ENCODE measurements at regions not wholly inside any gene's neighbourhood (a gene's known extent, or its start where the extent isn't known, plus 50 kb on each side); places are given as distances from the start of the nearest gene placed in this dataset.

DNA sequence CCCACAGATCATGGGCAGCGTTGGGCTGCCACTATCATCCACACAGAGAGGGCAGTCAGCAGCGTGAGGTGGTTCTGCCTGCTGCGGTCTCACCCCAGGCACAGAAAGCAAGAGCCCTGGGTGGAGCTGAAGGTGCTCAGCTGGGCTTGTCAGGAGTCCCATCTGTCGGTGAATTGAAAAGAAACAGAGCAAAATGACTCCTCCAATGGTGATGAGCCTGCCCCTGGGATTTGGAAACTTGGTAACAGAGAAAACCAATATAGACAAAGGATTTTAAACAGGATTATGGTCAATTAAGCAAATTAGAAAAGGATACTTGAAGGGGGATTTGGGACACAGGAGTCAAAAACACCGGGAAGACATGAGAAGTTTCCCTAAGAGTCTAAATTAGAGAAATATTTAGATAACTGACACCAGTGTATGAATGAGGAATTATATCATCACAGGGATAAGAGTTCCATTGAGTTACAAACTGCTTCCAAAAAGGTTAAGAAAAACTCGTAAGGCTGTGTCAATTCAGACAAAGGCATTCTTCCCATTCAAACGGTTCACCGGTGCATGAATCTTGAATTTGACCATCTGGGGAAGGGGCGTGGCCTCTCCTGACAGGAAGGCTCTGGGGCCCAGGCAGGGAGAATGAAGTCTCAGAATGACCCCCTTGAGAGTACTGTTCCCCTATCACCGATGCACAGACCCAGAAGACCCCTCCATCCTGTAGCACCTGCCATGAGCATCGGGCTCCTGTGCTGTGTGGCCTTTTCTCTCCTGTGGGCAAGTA is 70.0 kb upstream of the PRSS58 start:
- Histone ChIP-seq H2AK9ac (replicated peaks; ENCODE audit: low read depth, low read length, poor library complexity) (no peak overlapping the region), H3K4me1 (ENCODE audit: control insufficient read depth, insufficient read depth, low read length) (no peaks in the 10 kb centered on the region), H3K4me2 (ENCODE audit: low read depth, low read length) (no peak overlapping the region), H3K4me3 (ENCODE audit: insufficient read depth, low read depth, low read length) (no peak overlapping the region), H2BK20ac (ENCODE audit: low read depth, low read length) (no peak overlapping the region), H2BK120ac (ENCODE audit: low read depth, low read length) (no peak overlapping the region), H4K8ac (ENCODE audit: low read depth in 2 of 2, low read length in 2 of 2) (no peak overlapping the region), H3K27ac (ENCODE audit: insufficient read depth, low read length) (no peak overlapping the region), H3K18ac (ENCODE audit: low read depth, low read length) (no peak overlapping the region), H3K4ac (ENCODE audit: low read depth, low read length) (no peak overlapping the region), H3K14ac (replicated peaks; ENCODE audit: low read depth, low read length) (no peak overlapping the region), H3K36me3 (ENCODE audit: control insufficient read depth, insufficient read depth, low read length) (no peaks in the 10 kb centered on the region), H4K5ac (ENCODE audit: low read depth, low read length) (no peak overlapping the region), H2AK5ac (ENCODE audit: low read depth, low read length) (no peak overlapping the region), H2BK5ac (ENCODE audit: low read depth, low read length, poor library complexity, severe bottlenecking) (no peak overlapping the region), H2BK15ac (ENCODE audit: low read depth, low read length) (no peak overlapping the region), H3K23ac (ENCODE audit: low read depth, low read length) (no peak overlapping the region), H3K27me3 (ENCODE audit: control insufficient read depth, insufficient read depth, low read length) (no peaks in the 10 kb centered on the region), H3K9ac (ENCODE audit: low read depth, low read length) (no peak overlapping the region), H3K9me3 (ENCODE audit: control insufficient read depth, insufficient read depth, low read length) (no peaks in the 10 kb centered on the region), H3K9me1 (ENCODE audit: insufficient read depth, low read length) (no peaks in the 10 kb centered on the region), H3K56ac (ENCODE audit: extremely low read depth, insufficient read depth, low read length) (no peak overlapping the region), H4K20me1 (ENCODE audit: insufficient read depth, low read length) (no peaks in the 10 kb centered on the region), H2AFZ (replicated peaks; ENCODE audit: low read length, poor library complexity) (no peak overlapping the region), H3K79me1 (ENCODE audit: low read depth in 1 of 2, low read length in 2 of 2) (no peaks in the 10 kb centered on the region), H4K91ac (ENCODE audit: insufficient read depth, low read depth, low read length) (no peak overlapping the region)
- no peak for DNase-seq
- dilution Hi-C loops (cut with HindIII; ENCODE audit: low sequenced_read_pairs, unreplicated experiment) (no loop called here), intact Hi-C loops (cut with micrococcal nuclease) (no loop called here), in situ Hi-C loops (cut with MboI; ENCODE audit: low sequenced_read_pairs) (loop anchor here (25.0 kb wide), 1 partner anchor 884 kb away; the partner anchor contains the start of gene TAS2R40)
- ATAC-seq (ENCODE audit: low read depth): no peak
- no TSS peak for BruUV-seq (replicated peaks)
- ChIA-PET CTCF (no interaction called here), POLR2A (ENCODE audit: unreplicated experiment) (no interaction called here)
- no peak for TF ChIP-seq MAFK (IDR thresholded peaks at IDR 0.05; ENCODE audit: low read depth, low read length)
- no peak for TF ChIP-seq RCOR1 (IDR thresholded peaks at IDR 0.05; ENCODE audit: insufficient replicate concordance, low read length)
- TF ChIP-seq ELK1 (IDR thresholded peaks at IDR 0.05; ENCODE audit: borderline replicate concordance, low read depth, low read length): no peak
- WGBS, 2 experiments (ENCODE audit: extremely low coverage in 2 of 2, insufficient read length in 1 of 2): 0% methylated on average over 3 of the region's 11 CpGs; no CpG with 5 or more reads in 1 of the 2 experiments
